ENCODE measurements at regions not wholly inside any gene's neighbourhood (a gene's known extent, or its start where the extent isn't known, plus 50 kb on each side); places are given as distances from the start of the nearest gene placed in this dataset.

DNA sequence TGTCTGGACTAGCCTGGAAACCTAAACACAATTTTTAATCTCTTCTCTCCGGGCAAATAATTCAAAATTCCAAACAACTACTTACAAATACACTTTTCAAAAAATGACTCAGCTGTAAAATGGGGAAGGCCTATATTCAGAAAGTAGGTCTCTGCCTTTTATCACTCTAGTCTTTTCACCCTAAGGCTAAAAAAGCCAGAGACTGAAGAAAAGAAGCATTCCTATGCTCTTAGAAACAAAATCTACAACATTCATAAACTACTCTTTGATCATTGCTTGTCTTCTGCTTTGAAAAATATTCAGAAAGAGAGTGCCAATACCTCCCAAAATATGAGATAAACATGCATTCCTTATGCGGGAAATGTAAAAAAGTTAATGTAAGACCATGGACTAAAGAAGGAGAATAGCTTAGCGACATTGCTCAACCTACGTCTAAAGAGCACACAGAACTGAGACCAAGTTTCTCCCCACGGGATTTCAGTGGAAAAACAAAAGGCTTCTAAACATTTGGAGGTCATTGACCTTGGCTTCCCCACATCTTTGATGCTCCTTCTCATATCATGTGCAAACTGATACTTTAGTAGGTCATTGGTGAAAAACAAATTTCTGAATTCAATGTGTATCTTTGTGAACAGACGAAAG, 74.4 kb upstream of the EPB41L3 start:
- Histone ChIP-seq H3K4me1 (ENCODE audit: control insufficient read depth, insufficient read depth, low read length) (no peaks in the 10 kb centered on the region), H3K36me3 (ENCODE audit: control insufficient read depth, insufficient read depth, low read length) (no peaks in the 10 kb centered on the region), H3K27me3 (ENCODE audit: control insufficient read depth, insufficient read depth, low read length) (no peaks in the 10 kb centered on the region), H3K4me3 (ENCODE audit: low read depth, low read length) (no peak overlapping the region), H3K9ac (ENCODE audit: low read depth, low read length) (no peak overlapping the region), H3K9me3 (ENCODE audit: control insufficient read depth, insufficient read depth, low read length) (no peaks in the 10 kb centered on the region)

DNA sequence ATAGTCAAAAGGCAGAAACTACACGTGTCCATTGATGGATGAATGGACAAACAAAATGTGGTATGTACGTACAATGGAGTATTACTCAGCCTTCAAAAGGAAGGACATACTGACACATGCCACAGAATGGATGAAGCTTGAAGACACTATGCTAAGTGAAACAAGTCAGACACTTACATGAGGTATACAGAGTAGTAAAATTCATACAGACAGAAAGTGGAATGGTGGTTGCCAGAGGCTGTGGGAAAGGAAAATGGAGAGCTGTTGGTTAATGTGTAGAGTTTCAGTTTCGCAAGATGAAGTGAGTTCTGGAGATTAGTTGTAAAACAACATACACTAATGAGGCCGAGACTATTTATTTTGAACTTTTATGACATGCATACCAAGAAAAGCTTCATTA, 67.4 kb upstream of the EPB41L3 start:
- no peaks in the 10 kb centered on the region for H3K27me3 ChIP-seq (ENCODE audit: control insufficient read depth, insufficient read depth, low read length)
- no peaks in the 10 kb centered on the region for H3K36me3 ChIP-seq (ENCODE audit: control insufficient read depth, insufficient read depth, low read length)
- H3K4me1 ChIP-seq (ENCODE audit: control insufficient read depth, insufficient read depth, low read length): no peaks in the 10 kb centered on the region
- H3K9me3 ChIP-seq (ENCODE audit: control insufficient read depth, insufficient read depth, low read length): no peaks in the 10 kb centered on the region
- H3K4me3 ChIP-seq (ENCODE audit: low read depth, low read length): no peak overlapping the region
- H3K9ac ChIP-seq (ENCODE audit: low read depth, low read length): no peak overlapping the region

DNA sequence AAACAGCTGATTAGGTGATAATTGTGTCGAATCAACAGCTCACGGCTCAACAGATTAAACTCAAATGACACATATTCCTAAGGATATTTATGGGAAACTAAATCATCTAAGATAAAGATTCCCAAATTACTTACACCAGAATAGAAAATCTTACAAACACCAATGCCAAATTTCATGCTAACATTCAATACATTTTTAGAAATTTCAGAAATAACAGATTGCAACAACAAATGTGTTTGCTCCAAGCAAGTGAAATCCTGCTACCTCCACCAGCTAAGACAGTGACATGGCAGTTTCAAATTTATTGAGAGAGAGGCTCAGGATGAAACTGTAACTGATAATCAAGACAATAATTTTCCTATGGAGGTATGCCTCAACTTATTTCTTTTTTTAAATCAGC, 65.0 kb upstream of the EPB41L3 start:
- no peak overlapping the region for H3K9ac ChIP-seq (ENCODE audit: low read depth, low read length)
- no peaks in the 10 kb centered on the region for H3K9me3 ChIP-seq (ENCODE audit: control insufficient read depth, insufficient read depth, low read length)
- H3K4me3 ChIP-seq (ENCODE audit: low read depth, low read length): no peak overlapping the region
- H3K36me3 ChIP-seq (ENCODE audit: control insufficient read depth, insufficient read depth, low read length): no peaks in the 10 kb centered on the region
- no peaks in the 10 kb centered on the region for H3K4me1 ChIP-seq (ENCODE audit: control insufficient read depth, insufficient read depth, low read length)
- H3K27me3 ChIP-seq (ENCODE audit: control insufficient read depth, insufficient read depth, low read length): no peaks in the 10 kb centered on the region

DNA sequence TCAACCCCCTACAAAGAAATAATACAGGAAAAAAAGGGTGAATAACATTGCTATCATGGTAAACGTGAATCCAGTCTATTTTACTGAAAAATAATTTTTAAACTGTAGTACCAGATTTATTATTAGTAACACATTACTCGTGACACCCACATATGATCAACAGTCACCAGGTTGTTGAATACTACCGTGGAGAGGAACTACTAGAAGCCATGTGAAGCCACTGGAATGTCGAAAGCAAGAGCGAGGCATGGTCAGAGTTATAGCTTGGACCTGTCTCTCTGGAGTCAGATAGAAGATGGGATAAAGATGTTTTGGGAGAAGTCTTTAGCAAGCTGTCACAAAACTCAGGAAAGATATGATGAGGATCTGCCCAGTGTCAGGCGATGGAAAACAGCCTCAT, 63.2 kb upstream of the EPB41L3 start:
- Histone ChIP-seq H3K9ac (ENCODE audit: low read depth, low read length) (no peak overlapping the region), H3K36me3 (ENCODE audit: control insufficient read depth, insufficient read depth, low read length) (no peaks in the 10 kb centered on the region), H3K27me3 (ENCODE audit: control insufficient read depth, insufficient read depth, low read length) (no peaks in the 10 kb centered on the region), H3K4me3 (ENCODE audit: low read depth, low read length) (no peak overlapping the region), H3K9me3 (ENCODE audit: control insufficient read depth, insufficient read depth, low read length) (no peaks in the 10 kb centered on the region), H3K4me1 (ENCODE audit: control insufficient read depth, insufficient read depth, low read length) (no peaks in the 10 kb centered on the region)

DNA sequence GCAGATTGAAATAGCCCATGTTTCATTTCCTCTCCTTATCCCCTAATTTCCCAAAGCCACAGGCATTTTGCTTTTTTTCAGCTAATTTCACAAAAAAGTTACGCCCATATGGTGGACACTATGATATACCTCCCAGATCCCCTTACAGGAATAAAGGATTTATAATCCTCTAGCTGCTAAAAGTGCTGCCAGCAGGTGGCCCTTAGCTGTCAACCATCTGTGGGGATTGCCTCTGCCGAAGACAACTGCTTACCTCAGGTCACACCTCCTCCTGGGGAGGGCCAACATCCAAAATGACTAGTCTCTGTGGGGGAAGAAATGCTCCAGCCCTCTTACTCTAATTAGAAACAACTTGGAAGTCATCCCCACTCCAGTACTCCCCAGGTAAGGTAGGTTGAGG, 61.0 kb upstream of the EPB41L3 start:
- Histone ChIP-seq H3K9me3 (ENCODE audit: control insufficient read depth, insufficient read depth, low read length) (no peaks in the 10 kb centered on the region), H3K4me3 (ENCODE audit: low read depth, low read length) (no peak overlapping the region), H3K36me3 (ENCODE audit: control insufficient read depth, insufficient read depth, low read length) (no peaks in the 10 kb centered on the region), H3K4me1 (ENCODE audit: control insufficient read depth, insufficient read depth, low read length) (peaks cover 8% of the 10 kb centered on the region), H3K27me3 (ENCODE audit: control insufficient read depth, insufficient read depth, low read length) (no peaks in the 10 kb centered on the region), H3K9ac (ENCODE audit: low read depth, low read length) (no peak overlapping the region)

DNA sequence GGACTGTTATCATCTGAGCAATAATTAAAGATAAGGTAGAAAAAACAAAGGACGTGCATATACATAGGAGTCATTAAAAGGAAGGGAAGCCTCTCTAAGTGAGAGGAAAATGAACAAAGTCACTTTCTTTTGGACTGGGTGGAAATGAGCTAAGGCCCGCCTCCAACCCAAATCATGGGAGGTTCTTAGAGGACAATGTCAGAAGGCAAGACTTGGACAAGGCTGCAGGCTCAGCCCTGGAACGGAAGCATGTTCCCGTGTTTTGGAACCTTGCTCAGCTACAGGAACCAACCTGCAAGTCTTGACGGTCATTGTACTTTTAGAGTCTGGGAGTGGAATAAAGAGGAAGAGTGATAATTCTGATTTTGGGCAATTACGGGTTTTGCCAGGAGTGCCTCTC, 59.4 kb upstream of the EPB41L3 start:
- Histone ChIP-seq H3K36me3 (ENCODE audit: control insufficient read depth, insufficient read depth, low read length) (no peaks in the 10 kb centered on the region), H3K9me3 (ENCODE audit: control insufficient read depth, insufficient read depth, low read length) (no peaks in the 10 kb centered on the region), H3K9ac (ENCODE audit: low read depth, low read length) (no peak overlapping the region), H3K4me1 (ENCODE audit: control insufficient read depth, insufficient read depth, low read length) (peaks cover 8% of the 10 kb centered on the region), H3K27me3 (ENCODE audit: control insufficient read depth, insufficient read depth, low read length) (no peaks in the 10 kb centered on the region), H3K4me3 (ENCODE audit: low read depth, low read length) (no peak overlapping the region)

DNA sequence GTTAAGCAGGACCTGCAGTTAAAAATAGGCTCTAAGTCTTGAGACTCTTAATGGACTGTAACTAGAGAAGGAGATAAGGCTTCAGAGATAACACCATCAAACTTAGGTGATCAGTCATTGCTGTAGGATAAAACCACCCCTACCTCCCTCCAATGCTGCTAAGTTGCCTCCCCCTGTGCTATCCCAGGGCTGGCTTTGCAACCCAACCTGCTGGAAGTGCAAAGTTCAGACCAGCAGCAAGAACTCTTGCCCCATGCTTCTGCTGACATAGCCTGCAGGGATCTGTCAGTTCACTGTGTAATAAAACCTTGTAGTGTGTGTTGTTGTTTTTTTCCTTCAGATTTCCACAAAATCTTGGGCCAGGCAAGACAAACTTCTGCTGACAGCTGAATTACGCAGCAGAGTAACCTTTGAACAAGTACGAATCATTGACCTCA, 57.4 kb upstream of the EPB41L3 start:
- Histone ChIP-seq H3K9me3 (ENCODE audit: control insufficient read depth, insufficient read depth, low read length) (no peaks in the 10 kb centered on the region), H3K4me3 (ENCODE audit: low read depth, low read length) (no peak overlapping the region), H3K27me3 (ENCODE audit: control insufficient read depth, insufficient read depth, low read length) (no peaks in the 10 kb centered on the region), H3K9ac (ENCODE audit: low read depth, low read length) (no peak overlapping the region), H3K4me1 (ENCODE audit: control insufficient read depth, insufficient read depth, low read length) (peaks cover 8% of the 10 kb centered on the region), H3K36me3 (ENCODE audit: control insufficient read depth, insufficient read depth, low read length) (no peaks in the 10 kb centered on the region)

DNA sequence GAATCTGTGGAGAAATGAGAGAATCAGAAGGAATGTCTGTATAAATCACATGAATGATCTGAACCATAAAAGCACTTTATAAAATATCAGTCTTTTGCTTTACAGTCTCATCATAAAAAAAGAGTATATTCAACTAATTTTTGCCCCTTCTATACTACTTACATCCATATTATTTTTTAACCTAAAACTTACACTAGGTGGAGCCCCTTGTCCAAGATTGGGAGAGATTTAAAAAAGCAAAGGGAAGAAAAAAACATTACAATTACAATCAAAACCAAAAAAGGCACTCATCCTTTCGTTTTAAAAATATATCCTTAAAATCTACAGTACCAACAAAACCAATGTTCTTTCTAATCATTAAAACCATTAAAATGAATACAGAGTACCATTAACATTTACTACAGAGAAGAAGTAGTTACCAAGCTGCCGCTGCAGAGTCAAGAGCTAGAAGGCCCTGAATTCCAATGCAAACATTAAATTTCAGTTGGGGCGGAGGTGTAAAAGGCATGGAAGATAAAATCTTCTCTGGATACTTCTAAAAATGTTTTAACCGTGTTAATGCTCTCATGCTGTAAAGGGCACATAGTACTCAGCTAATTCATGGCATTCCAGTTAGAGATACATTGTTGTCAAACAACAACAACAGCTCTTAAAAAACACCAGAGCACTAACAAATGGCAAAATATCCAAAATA, 56.7 kb upstream of the EPB41L3 start:
- H3K4me1 ChIP-seq (ENCODE audit: control insufficient read depth, insufficient read depth, low read length): peaks cover 8% of the 10 kb centered on the region
- no peaks in the 10 kb centered on the region for H3K27me3 ChIP-seq (ENCODE audit: control insufficient read depth, insufficient read depth, low read length)
- no peak overlapping the region for H3K4me3 ChIP-seq (ENCODE audit: low read depth, low read length)
- H3K9me3 ChIP-seq (ENCODE audit: control insufficient read depth, insufficient read depth, low read length): no peaks in the 10 kb centered on the region
- H3K36me3 ChIP-seq (ENCODE audit: control insufficient read depth, insufficient read depth, low read length): no peaks in the 10 kb centered on the region
- H3K9ac ChIP-seq (ENCODE audit: low read depth, low read length): no peak overlapping the region

DNA sequence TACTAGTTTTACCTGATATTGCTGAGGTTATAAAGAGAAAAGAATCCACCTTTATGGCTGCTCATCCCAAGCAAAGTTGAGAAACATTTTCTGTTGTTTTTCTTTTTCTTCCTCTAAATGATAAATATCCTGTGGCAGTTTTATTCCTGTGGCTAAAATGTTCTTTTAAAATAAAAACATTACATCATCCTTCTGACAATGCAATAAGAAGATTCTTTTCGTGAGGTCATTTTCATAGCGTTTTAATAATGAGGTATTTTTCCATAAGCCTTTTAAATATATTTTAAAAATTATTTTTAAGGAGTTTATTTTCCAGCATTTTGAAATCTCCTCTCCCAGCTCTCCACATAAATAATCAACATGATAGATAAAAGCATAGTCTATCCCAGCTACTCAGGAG, 52.8 kb upstream of the EPB41L3 start:
- H3K27me3 ChIP-seq (ENCODE audit: control insufficient read depth, insufficient read depth, low read length): no peaks in the 10 kb centered on the region
- H3K4me3 ChIP-seq (ENCODE audit: low read depth, low read length): no peak overlapping the region
- no peak overlapping the region for H3K9ac ChIP-seq (ENCODE audit: low read depth, low read length)
- no peaks in the 10 kb centered on the region for H3K9me3 ChIP-seq (ENCODE audit: control insufficient read depth, insufficient read depth, low read length)
- H3K36me3 ChIP-seq (ENCODE audit: control insufficient read depth, insufficient read depth, low read length): no peaks in the 10 kb centered on the region
- peaks cover 8% of the 10 kb centered on the region for H3K4me1 ChIP-seq (ENCODE audit: control insufficient read depth, insufficient read depth, low read length)
